GM10248 (cell line): ENCODE measurements at regions not wholly inside any gene's neighbourhood (a gene's known extent, or its start where the extent isn't known, plus 50 kb on each side); places are given as distances from the start of the nearest gene placed in this dataset.
A peak's percentile ranks its signal among the peaks of the same experiment; 100 is the strongest.

ENCODE experiments used
- CTCF ChIA-PET: fragments of 300-600 bp; sonication (Branson Sonifier 250); formaldehyde crosslinking; extraction: SDS; loops from one replicate; lab custom pipeline; 2021; ENCODE audit warnings: antibody characterized with exemption; lab: Yijun Ruan, JAX
- POLR2A ChIA-PET: fragments of 350-650 bp; sonication (Branson Sonifier 250); formaldehyde crosslinking; extraction: SDS; loops from one replicate; lab custom pipeline; 2020; ENCODE audit warnings: antibody characterized with exemption; lab: Yijun Ruan, JAX
- DNase-seq: peaks from one replicate; pipeline ENCODE4 v3.0.0; 2012; ENCODE audit errors: extremely low spot score
- CTCF ChIP-seq: IDR thresholded peaks from 2 replicates; pipeline ENCODE4 v1.5.1; 2012; ENCODE audit warnings: mild to moderate bottlenecking, low read depth; ENCODE audit errors: extremely low read depth, missing control alignments, control extremely low read depth

GRCh38 chrX:39440799-39441284 lies 639.6 kb downstream of the MID1IP1 start:
- no peak for DNase-seq
- POLR2A ChIA-PET = no interaction called here
- CTCF ChIA-PET = interaction anchor here (1.5 kb wide), 1 partner anchor 17 kb away, joined by 3 read pairs; no protein-coding TSS in a partner anchor
- no peak for TF ChIP-seq CTCF

- DNase-seq = no peak
- POLR2A ChIA-PET = no interaction called here
Measured at GRCh38 chrX:39442332-39442731, 641.1 kb downstream of the MID1IP1 start.

GRCh38 chrX:39443240-39443639 lies 642.0 kb downstream of the MID1IP1 start:
- POLR2A ChIA-PET = no interaction called here
- no peak for TF ChIP-seq CTCF
- DNase-seq = no peak
- CTCF ChIA-PET = interaction anchor here (0.8 to 2.4 kb wide), 2 partner anchors 36 to 181 kb away, joined by 3 to 7 read pairs; no protein-coding TSS in a partner anchor

More at GRCh38 chrX:39442332-39442731, 641.1 kb downstream of the MID1IP1 start:
- no peak for TF ChIP-seq CTCF
- CTCF ChIA-PET = interaction anchor here (2.4 kb wide), 1 partner anchor 181 kb away, joined by 7 read pairs; no protein-coding TSS in a partner anchor

GRCh38 chrX:39445336-39445735 lies 644.1 kb downstream of the MID1IP1 start:
- ChIA-PET CTCF (interaction anchor here (1.3 kb wide), 1 partner anchor 49 kb away, joined by 3 read pairs; no protein-coding TSS in a partner anchor), POLR2A (no interaction called here)
- no peak for DNase-seq
- peak; percentile 16 for TF ChIP-seq CTCF

GRCh38 chrX:39449352-39449751 lies 648.1 kb downstream of the MID1IP1 start:
- DNase-seq = no peak
- ChIA-PET POLR2A (no interaction called here), CTCF (no interaction called here)
- TF ChIP-seq CTCF = no peak

- ChIA-PET POLR2A (no interaction called here), CTCF (no interaction called here)
- DNase-seq = no peak
- no peak for TF ChIP-seq CTCF
Measured at GRCh38 chrX:39450234-39450977, 647.4 kb downstream of the BCOR start.
